DND-41 (cell line): ENCODE measurements at regions not wholly inside any gene's neighbourhood (a gene's known extent, or its start where the extent isn't known, plus 50 kb on each side); places are given as distances from the start of the nearest gene placed in this dataset.

Experiments used
- ATAC-seq: fragments of 200-7000 bp; cut with Tn5 transposase; 3 replicates; pipeline ENCODE4 v1.9.1; 2021; ENCODE audit warnings: low read depth; ENCODE audit not compliant: insufficient read depth
- DNase-seq: peaks from one replicate; pipeline ENCODE4 v3.0.0-alpha.2; 2020
- H2AFZ ChIP-seq: 2 replicates; pipeline ENCODE4 v1.6.0; 2012; ENCODE audit warnings: low read depth, low read length
- H3K27ac ChIP-seq: 2 replicates; pipeline ENCODE4 v1.5.1; 2012; ENCODE audit warnings: low read length, inconsistent platforms
- H3K27me3 ChIP-seq: fragments of 200-600 bp; sonication (generic); 2 replicates; pipeline ENCODE4 v1.6.0; 2012; ENCODE audit warnings: low read length, mild to moderate bottlenecking, inconsistent platforms; ENCODE audit not compliant: insufficient read depth, poor library complexity
- H3K36me3 ChIP-seq: 2 replicates; pipeline ENCODE4 v1.5.1; 2012; ENCODE audit warnings: low read length, inconsistent platforms; ENCODE audit not compliant: insufficient read depth
- H3K4me1 ChIP-seq: 2 replicates; pipeline ENCODE4 v1.5.1; 2012; ENCODE audit warnings: mild to moderate bottlenecking, low read length; ENCODE audit not compliant: insufficient read depth
- H3K4me2 ChIP-seq: 2 replicates; pipeline ENCODE4 v1.6.0; 2012; ENCODE audit warnings: mild to moderate bottlenecking, moderate library complexity, low read length, inconsistent platforms; ENCODE audit not compliant: insufficient read depth
- H3K4me3 ChIP-seq, 2 experiments: fragments of 200-600 bp in 1 of 2; shearing (Covaris generic) in 1 of 2; 2 replicates each; pipeline ENCODE4 v1.5.1; 2012 to 2016; ENCODE audit warnings: inconsistent platforms in 2 of 2, low read length in 2 of 2, mild to moderate bottlenecking in 2 of 2, low read depth in 1 of 2, moderate library complexity in 1 of 2
- H3K79me2 ChIP-seq: 2 replicates; pipeline ENCODE4 v1.6.0; 2012; ENCODE audit warnings: low read length, inconsistent platforms; ENCODE audit not compliant: insufficient read depth
- H3K9ac ChIP-seq: 2 replicates; pipeline ENCODE4 v1.6.0; 2012; ENCODE audit warnings: low read depth, mild to moderate bottlenecking, inconsistent platforms, low read length, moderate library complexity
- H3K9me3 ChIP-seq: 2 replicates; pipeline ENCODE4 v1.5.1; 2012; ENCODE audit warnings: low read length, moderate library complexity, mild to moderate bottlenecking, inconsistent platforms; ENCODE audit not compliant: insufficient read depth, severe bottlenecking
- H4K20me1 ChIP-seq: 2 replicates; pipeline ENCODE4 v1.6.0; 2012; ENCODE audit warnings: low read length; ENCODE audit not compliant: insufficient read depth
- EZH2 ChIP-seq: IDR thresholded peaks from 3 replicates; pipeline ENCODE4 v1.6.1; 2012; ENCODE audit warnings: borderline replicate concordance, low read depth, mild to moderate bottlenecking, moderate library complexity, low read length, inconsistent platforms; ENCODE audit not compliant: severe bottlenecking
- TF ChIP-seq, protein P1 (sequence below): IDR thresholded peaks from 2 replicates; pipeline ENCODE4 v1.5.1; 2012; ENCODE audit warnings: borderline replicate concordance, low read length, moderate library complexity, mild to moderate bottlenecking; ENCODE audit not compliant: poor library complexity, severe bottlenecking; ENCODE audit errors: extremely low read depth

DNA sequence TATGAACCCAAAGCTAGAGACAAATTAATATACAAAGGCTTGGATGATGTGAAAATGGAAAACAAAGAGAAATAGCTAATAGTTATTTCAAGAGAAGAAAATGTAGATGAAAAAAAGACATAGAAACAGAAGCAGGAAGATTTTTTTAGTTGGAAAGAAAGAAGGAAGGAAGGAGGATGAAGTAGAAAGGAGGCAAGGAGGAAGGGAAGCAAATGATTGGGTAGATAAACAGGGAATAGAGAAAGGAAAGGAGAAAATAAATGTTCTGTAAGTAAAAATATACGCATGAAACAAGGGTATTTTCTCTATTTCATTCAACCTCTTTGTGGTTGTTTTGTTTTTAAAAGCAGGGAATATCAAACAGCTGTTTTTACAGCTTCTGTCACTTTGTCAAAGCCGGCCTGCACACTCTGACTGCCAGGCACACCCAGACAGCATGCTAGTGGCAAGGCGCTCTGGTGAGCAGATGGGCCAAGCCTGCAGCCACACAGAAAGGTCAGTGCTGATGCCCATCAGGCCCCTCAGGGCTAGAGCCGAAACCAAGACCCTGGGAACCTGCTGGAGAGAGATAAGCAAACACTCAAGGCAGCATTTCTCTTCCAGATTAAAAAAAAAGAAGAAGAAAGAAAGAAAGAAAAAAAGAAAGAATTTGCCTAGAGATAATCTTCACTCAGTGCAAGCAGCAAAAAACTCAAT is 72.9 kb upstream of the CTTNBP2NL start:
- ATAC-seq (no peak), DNase-seq (no peak)
- Histone ChIP-seq H3K79me2 (no peaks in the 10 kb centered on the region), H3K27me3 (peaks cover 40% of the 10 kb centered on the region), H3K4me2 (no peak overlapping the region), H3K9ac (no peak overlapping the region), H2AFZ (no peak overlapping the region), H3K4me1 (no peaks in the 10 kb centered on the region), H3K36me3 (no peaks in the 10 kb centered on the region), H3K9me3 (no peaks in the 10 kb centered on the region), H3K4me3 (no peak overlapping the region), H4K20me1 (no peaks in the 10 kb centered on the region), H3K27ac (no peak overlapping the region)
- TF ChIP-seq EZH2, result peak; percentile 49
- TF ChIP-seq, protein P1, sequence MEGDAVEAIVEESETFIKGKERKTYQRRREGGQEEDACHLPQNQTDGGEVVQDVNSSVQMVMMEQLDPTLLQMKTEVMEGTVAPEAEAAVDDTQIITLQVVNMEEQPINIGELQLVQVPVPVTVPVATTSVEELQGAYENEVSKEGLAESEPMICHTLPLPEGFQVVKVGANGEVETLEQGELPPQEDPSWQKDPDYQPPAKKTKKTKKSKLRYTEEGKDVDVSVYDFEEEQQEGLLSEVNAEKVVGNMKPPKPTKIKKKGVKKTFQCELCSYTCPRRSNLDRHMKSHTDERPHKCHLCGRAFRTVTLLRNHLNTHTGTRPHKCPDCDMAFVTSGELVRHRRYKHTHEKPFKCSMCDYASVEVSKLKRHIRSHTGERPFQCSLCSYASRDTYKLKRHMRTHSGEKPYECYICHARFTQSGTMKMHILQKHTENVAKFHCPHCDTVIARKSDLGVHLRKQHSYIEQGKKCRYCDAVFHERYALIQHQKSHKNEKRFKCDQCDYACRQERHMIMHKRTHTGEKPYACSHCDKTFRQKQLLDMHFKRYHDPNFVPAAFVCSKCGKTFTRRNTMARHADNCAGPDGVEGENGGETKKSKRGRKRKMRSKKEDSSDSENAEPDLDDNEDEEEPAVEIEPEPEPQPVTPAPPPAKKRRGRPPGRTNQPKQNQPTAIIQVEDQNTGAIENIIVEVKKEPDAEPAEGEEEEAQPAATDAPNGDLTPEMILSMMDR, result no peak

DNA sequence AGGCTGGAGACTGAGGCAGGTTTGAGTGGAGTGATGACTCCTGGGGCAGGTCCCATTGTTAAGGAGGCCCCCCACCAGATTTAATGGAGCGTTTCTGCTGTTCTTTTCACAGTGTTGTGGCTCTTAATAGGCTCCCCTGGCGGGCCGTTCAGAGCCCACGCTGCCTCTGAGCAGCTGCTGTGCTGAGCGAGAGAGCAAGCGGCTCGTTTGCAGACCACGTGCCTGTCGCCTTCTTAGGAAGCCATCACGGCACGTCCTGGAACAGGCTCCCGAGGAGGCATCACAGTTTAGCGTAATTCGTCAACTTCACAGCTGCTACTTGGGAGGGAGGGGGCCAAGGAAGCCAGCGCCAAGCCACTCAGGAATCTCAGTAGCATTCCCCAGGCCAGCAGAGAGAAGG is 70.5 kb upstream of the CTTNBP2NL start:
- Histone ChIP-seq H3K4me3 (no peak overlapping the region), H3K27ac (no peak overlapping the region), H3K4me2 (no peak overlapping the region), H3K9ac (no peak overlapping the region), H3K9me3 (no peaks in the 10 kb centered on the region), H3K36me3 (no peaks in the 10 kb centered on the region), H3K4me1 (no peaks in the 10 kb centered on the region), H3K27me3 (peaks cover 40% of the 10 kb centered on the region), H4K20me1 (no peaks in the 10 kb centered on the region), H2AFZ (no peak overlapping the region), H3K79me2 (no peaks in the 10 kb centered on the region)
- ATAC-seq (no peak), DNase-seq (no peak)
- TF ChIP-seq EZH2, result no peak
- TF ChIP-seq, protein P1, result no peak

DNA sequence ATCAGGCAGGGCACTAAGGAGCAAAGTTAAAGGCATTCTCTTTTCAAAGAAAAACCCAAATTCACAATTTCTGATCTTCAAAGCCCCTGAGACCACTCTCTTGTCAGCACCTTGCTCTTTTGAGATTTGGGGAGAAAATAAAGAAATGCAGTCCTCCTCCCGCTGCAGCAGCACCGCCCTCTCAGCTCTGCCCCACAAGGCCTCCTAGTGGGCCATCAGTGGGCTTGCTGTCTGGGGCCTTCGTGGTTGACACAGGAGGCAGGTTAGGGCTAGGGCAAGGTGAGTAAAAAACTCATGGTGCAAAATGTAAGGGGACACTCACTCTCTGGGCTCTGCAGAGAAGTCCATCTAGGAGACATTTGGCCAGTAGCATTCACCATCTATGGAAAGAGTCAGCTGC is 67.4 kb upstream of the CTTNBP2NL start:
- ATAC-seq (no peak), DNase-seq (no peak)
- Histone ChIP-seq H3K4me3 (no peak overlapping the region), H3K4me2 (no peak overlapping the region), H4K20me1 (no peaks in the 10 kb centered on the region), H2AFZ (no peak overlapping the region), H3K27me3 (peaks cover 35% of the 10 kb centered on the region), H3K4me1 (no peaks in the 10 kb centered on the region), H3K36me3 (no peaks in the 10 kb centered on the region), H3K27ac (no peak overlapping the region), H3K9me3 (no peaks in the 10 kb centered on the region), H3K79me2 (no peaks in the 10 kb centered on the region), H3K9ac (no peak overlapping the region)
- TF ChIP-seq, protein P1, result no peak
- no peak for TF ChIP-seq EZH2
